GM12878 (cell line): ENCODE measurements at regions not wholly inside any gene's neighbourhood (a gene's known extent, or its start where the extent isn't known, plus 50 kb on each side); places are given as distances from the start of the nearest gene placed in this dataset.

ENCODE experiments used
- ATAC-seq: fragments of 200-7000 bp; cut with Tn5 transposase; 3 replicates; pipeline ENCODE4 v1.9.1; 2020; ENCODE audit warnings: mild to moderate bottlenecking, moderate library complexity
- BruUV-seq: library from RNA; stranded (reverse); fragments of 400-500 nt; replicated peaks from 2 replicates; lab custom pipeline; 2021; lab: Mats Ljungman, UMichigan
- CTCF ChIA-PET: fragments of 300-600 bp; sonication (Branson Sonifier 250); formaldehyde crosslinking; extraction: SDS; loops from one replicate; lab custom pipeline; 2021; ENCODE audit warnings: inconsistent platforms; lab: Yijun Ruan, JAX
- POLR2A ChIA-PET: fragments of 350-600 bp; formaldehyde crosslinking; extraction: SDS; loops from one replicate; lab custom pipeline; 2021; ENCODE audit warnings: inconsistent platforms; lab: Charles Lee
- RAD21 ChIA-PET: fragments of 300-600 bp; sonication (Branson Sonifier 250); formaldehyde crosslinking; loops from one replicate; lab custom pipeline; 2023; ENCODE audit warnings: antibody characterized with exemption; ENCODE audit not compliant: unreplicated experiment; lab: Charles Lee
- SMC1A ChIA-PET: fragments of 300-600 bp; sonication (Branson Sonifier 250); formaldehyde crosslinking; loops from one replicate; lab custom pipeline; 2023; ENCODE audit not compliant: unreplicated experiment, uncharacterized antibody; lab: Charles Lee
- DNase-seq: peaks from one replicate; pipeline ENCODE4 v3.0.0-alpha.2; 2011; ENCODE audit warnings: low read depth, low spot score
- FAIRE-seq: peaks from 3 replicates; lab custom pipeline; 2011; peaks lifted over from hg19 to GRCh38; lab: Jason Lieb, UNC
- H2AFZ ChIP-seq: 2 replicates; pipeline ENCODE4 v1.6.0; 2011; ENCODE audit warnings: low read depth, low read length, control low read depth; ENCODE audit not compliant: control insufficient read depth
- H3K27ac ChIP-seq: 2 replicates; pipeline ENCODE4 v1.5.1; 2011; ENCODE audit warnings: control low read depth; ENCODE audit not compliant: control insufficient read depth, insufficient read depth
- H3K27me3 ChIP-seq, 2 experiments: replicated peaks in 1 of 2; 2 replicates each; pipeline versions ENCODE4 v1.6.0 to v1.6.1; 2011; ENCODE audit warnings: low read length in 1 of 2; ENCODE audit not compliant: control insufficient read depth in 2 of 2, insufficient read depth in 2 of 2
- H3K36me3 ChIP-seq, 2 experiments: 2 replicates each; pipeline ENCODE4 v1.5.1; 2011; ENCODE audit warnings: low read length in 1 of 2; ENCODE audit not compliant: control insufficient read depth in 2 of 2, insufficient read depth in 2 of 2
- H3K4me1 ChIP-seq: 2 replicates; pipeline ENCODE4 v1.6.1; 2011; ENCODE audit warnings: mild to moderate bottlenecking, low read length, moderate library complexity, mixed read lengths; ENCODE audit not compliant: control insufficient read depth, insufficient read depth
- H3K4me2 ChIP-seq: 2 replicates; pipeline ENCODE4 v1.6.0; 2011; ENCODE audit warnings: control low read depth; ENCODE audit not compliant: control insufficient read depth, insufficient read depth
- H3K4me3 ChIP-seq: fragments of 200-600 bp; sonication (generic); 2 replicates; pipeline ENCODE4 v1.5.1; 2016
- H3K79me2 ChIP-seq: 2 replicates; pipeline ENCODE4 v1.6.0; 2011; ENCODE audit warnings: low read length; ENCODE audit not compliant: control insufficient read depth, insufficient read depth
- H3K9ac ChIP-seq: 2 replicates; pipeline ENCODE4 v1.8.0; 2011; ENCODE audit warnings: low read length, control low read depth, mixed read lengths; ENCODE audit not compliant: control insufficient read depth, insufficient read depth
- H3K9me3 ChIP-seq: replicated peaks from 3 replicates; pipeline ENCODE4 v1.5.1; 2011; ENCODE audit warnings: mild to moderate bottlenecking, low read length; ENCODE audit not compliant: control insufficient read depth, insufficient read depth
- H4K20me1 ChIP-seq: 2 replicates; pipeline ENCODE4 v1.6.0; 2011; ENCODE audit not compliant: control insufficient read depth, insufficient read depth
- ASH2L ChIP-seq: fragments of 300-600, 200-600 bp; sonication (generic); IDR thresholded peaks from 2 replicates; pipeline ENCODE4 v1.6.1; 2017; ENCODE audit warnings: low read depth, mild to moderate bottlenecking, borderline replicate concordance
- GABPA ChIP-seq: IDR thresholded peaks from 2 replicates; pipeline ENCODE4 v1.6.1; 2014; ENCODE audit warnings: antibody characterized with exemption, low read depth, mild to moderate bottlenecking, inconsistent platforms
- IKZF1 ChIP-seq: fragments of 450-650 bp; conservative IDR thresholded peaks from 2 replicates; pipeline ENCODE4 v1.6.1; 2017; ENCODE audit warnings: antibody characterized with exemption, mild to moderate bottlenecking
- NBN ChIP-seq: fragments of 450-650 bp; IDR thresholded peaks from 2 replicates; pipeline ENCODE4 v1.6.1; 2016
- NRF1 ChIP-seq: conservative IDR thresholded peaks from 2 replicates; pipeline ENCODE4 v1.6.1; 2011; ENCODE audit warnings: mild to moderate bottlenecking, low read depth, low read length, improper control_type of control experiment
- PML ChIP-seq: IDR thresholded peaks from 2 replicates; pipeline ENCODE4 v1.6.1; 2012; ENCODE audit warnings: low read length, inconsistent platforms
- RUNX3 ChIP-seq: IDR thresholded peaks from 2 replicates; pipeline ENCODE4 v1.6.1; 2012; ENCODE audit warnings: low read length, inconsistent platforms
- SREBF1 ChIP-seq: IDR thresholded peaks from 2 replicates; pipeline ENCODE4 v1.6.1; 2012; ENCODE audit warnings: mild to moderate bottlenecking, low read length
- SUPT20H ChIP-seq: IDR thresholded peaks from 2 replicates; pipeline ENCODE4 v1.6.1; 2011; ENCODE audit warnings: low read depth, mild to moderate bottlenecking, low read length, moderate library complexity, borderline replicate concordance; ENCODE audit not compliant: control insufficient read depth
- YY1 ChIP-seq: IDR thresholded peaks from 2 replicates; pipeline ENCODE4 v1.6.1; 2011; ENCODE audit warnings: low read depth, mild to moderate bottlenecking, low read length
- ZNF384 ChIP-seq: IDR thresholded peaks from 2 replicates; pipeline ENCODE4 v1.6.1; 2012; ENCODE audit warnings: low read depth, mild to moderate bottlenecking, low read length, improper control_type of control experiment, borderline replicate concordance
- WGBS: methylation state at CpG from one replicate; pipeline ENCODE4 v1.1.6; 2016; ENCODE audit warnings: low lambda C conversion rate; ENCODE audit not compliant: insufficient replicate concordance, insufficient coverage; ENCODE audit errors: missing lambda C conversion rate; 5-methylcytosine and 5-hydroxymethylcytosine counted together
- in situ Hi-C: fragments of 300-500 bp; cut with MboI; formaldehyde crosslinking; loops from 9 replicates; pipeline ENCODE4 v1.14.3; 2018; ENCODE audit warnings: mixed read lengths
- intact Hi-C: fragments of 100-400 bp; cut with micrococcal nuclease; formaldehyde crosslinking; loops from one replicate; pipeline ENCODE4 v1.14.2; 2022; ENCODE audit not compliant: unreplicated experiment
- TF ChIP-seq, protein P1 (sequence below): fragments of 450-650 bp; IDR thresholded peaks from 2 replicates; pipeline ENCODE4 v1.6.1; 2014; ENCODE audit warnings: mild to moderate bottlenecking
- TF ChIP-seq, protein P2 (sequence below): IDR thresholded peaks from 2 replicates; pipeline ENCODE4 v1.6.1; 2011; ENCODE audit warnings: mild to moderate bottlenecking, low read depth, low read length, moderate library complexity; ENCODE audit not compliant: insufficient replicate concordance
- TF ChIP-seq, protein P3 (sequence below): IDR thresholded peaks from 2 replicates; pipeline ENCODE4 v1.6.1; 2012; ENCODE audit warnings: improper control_type of control experiment, low read depth, low read length; ENCODE audit not compliant: insufficient replicate concordance
- TF ChIP-seq, protein P4 (sequence below): fragments of 450-650 bp; IDR thresholded peaks from 2 replicates; pipeline ENCODE4 v1.6.1; 2017; ENCODE audit warnings: antibody characterized with exemption, mild to moderate bottlenecking, moderate library complexity

DNA sequence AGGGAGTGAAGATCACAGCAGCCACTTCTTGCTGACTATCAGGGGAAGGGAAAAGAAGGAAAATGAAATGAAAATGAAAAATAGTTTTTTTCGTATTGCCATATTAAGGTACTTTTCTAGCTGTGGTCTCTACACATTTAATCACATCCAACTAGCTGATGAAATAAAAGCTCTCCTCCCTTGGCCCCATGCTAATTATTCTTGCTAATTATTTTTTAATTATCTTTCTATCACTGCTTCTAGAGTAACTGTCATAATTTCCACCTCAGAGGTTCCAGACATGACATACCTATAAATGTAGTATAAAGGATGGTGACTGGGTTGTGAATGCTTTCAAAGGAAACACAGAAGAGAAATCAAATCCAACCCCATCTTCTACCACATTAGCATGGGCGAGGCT is 334.1 kb upstream of the MAN1A1 start:
- no peaks in the 10 kb centered on the region for H3K79me2 ChIP-seq
- ATAC-seq (no peak), FAIRE-seq (no peak), DNase-seq (no peak)
- no peaks in the 10 kb centered on the region for H3K9me3 ChIP-seq
- ChIA-PET CTCF (no interaction called here), RAD21 (no interaction called here), POLR2A (no interaction called here), SMC1A (interaction anchor here (1.2 kb wide), 1 partner anchor 15 kb away, joined by 3 read pairs; no protein-coding TSS in a partner anchor)
- H3K4me2 ChIP-seq: no peak overlapping the region
- no peak overlapping the region for H3K27ac ChIP-seq
- no peaks in the 10 kb centered on the region for H3K27me3 ChIP-seq
- no peaks in the 10 kb centered on the region for H3K36me3 ChIP-seq
- H4K20me1 ChIP-seq: no peaks in the 10 kb centered on the region
- intact Hi-C loops: no loop called here
- no peak overlapping the region for H3K9ac ChIP-seq
- H3K4me1 ChIP-seq: no peaks in the 10 kb centered on the region
- in situ Hi-C loops: no loop called here
- 18% methylated on average over 2 of the region's 2 CpGs for WGBS
- BruUV-seq: no TSS peak
- no peak overlapping the region for H3K4me3 ChIP-seq
- H2AFZ ChIP-seq: no peak overlapping the region
- TF ChIP-seq, protein P1, sequence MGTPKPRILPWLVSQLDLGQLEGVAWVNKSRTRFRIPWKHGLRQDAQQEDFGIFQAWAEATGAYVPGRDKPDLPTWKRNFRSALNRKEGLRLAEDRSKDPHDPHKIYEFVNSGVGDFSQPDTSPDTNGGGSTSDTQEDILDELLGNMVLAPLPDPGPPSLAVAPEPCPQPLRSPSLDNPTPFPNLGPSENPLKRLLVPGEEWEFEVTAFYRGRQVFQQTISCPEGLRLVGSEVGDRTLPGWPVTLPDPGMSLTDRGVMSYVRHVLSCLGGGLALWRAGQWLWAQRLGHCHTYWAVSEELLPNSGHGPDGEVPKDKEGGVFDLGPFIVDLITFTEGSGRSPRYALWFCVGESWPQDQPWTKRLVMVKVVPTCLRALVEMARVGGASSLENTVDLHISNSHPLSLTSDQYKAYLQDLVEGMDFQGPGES: no peak
- no peak for TF ChIP-seq RUNX3
- TF ChIP-seq PML: no peak
- no peak for TF ChIP-seq NRF1
- no peak for TF ChIP-seq GABPA
- TF ChIP-seq SUPT20H: no peak
- no peak for TF ChIP-seq ASH2L
- TF ChIP-seq ZNF384: no peak
- TF ChIP-seq, protein P2, sequence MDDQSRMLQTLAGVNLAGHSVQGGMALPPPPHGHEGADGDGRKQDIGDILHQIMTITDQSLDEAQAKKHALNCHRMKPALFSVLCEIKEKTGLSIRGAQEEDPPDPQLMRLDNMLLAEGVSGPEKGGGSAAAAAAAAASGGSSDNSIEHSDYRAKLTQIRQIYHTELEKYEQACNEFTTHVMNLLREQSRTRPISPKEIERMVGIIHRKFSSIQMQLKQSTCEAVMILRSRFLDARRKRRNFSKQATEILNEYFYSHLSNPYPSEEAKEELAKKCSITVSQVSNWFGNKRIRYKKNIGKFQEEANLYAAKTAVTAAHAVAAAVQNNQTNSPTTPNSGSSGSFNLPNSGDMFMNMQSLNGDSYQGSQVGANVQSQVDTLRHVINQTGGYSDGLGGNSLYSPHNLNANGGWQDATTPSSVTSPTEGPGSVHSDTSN: no peak
- no peak for TF ChIP-seq NBN
- TF ChIP-seq, protein P3, sequence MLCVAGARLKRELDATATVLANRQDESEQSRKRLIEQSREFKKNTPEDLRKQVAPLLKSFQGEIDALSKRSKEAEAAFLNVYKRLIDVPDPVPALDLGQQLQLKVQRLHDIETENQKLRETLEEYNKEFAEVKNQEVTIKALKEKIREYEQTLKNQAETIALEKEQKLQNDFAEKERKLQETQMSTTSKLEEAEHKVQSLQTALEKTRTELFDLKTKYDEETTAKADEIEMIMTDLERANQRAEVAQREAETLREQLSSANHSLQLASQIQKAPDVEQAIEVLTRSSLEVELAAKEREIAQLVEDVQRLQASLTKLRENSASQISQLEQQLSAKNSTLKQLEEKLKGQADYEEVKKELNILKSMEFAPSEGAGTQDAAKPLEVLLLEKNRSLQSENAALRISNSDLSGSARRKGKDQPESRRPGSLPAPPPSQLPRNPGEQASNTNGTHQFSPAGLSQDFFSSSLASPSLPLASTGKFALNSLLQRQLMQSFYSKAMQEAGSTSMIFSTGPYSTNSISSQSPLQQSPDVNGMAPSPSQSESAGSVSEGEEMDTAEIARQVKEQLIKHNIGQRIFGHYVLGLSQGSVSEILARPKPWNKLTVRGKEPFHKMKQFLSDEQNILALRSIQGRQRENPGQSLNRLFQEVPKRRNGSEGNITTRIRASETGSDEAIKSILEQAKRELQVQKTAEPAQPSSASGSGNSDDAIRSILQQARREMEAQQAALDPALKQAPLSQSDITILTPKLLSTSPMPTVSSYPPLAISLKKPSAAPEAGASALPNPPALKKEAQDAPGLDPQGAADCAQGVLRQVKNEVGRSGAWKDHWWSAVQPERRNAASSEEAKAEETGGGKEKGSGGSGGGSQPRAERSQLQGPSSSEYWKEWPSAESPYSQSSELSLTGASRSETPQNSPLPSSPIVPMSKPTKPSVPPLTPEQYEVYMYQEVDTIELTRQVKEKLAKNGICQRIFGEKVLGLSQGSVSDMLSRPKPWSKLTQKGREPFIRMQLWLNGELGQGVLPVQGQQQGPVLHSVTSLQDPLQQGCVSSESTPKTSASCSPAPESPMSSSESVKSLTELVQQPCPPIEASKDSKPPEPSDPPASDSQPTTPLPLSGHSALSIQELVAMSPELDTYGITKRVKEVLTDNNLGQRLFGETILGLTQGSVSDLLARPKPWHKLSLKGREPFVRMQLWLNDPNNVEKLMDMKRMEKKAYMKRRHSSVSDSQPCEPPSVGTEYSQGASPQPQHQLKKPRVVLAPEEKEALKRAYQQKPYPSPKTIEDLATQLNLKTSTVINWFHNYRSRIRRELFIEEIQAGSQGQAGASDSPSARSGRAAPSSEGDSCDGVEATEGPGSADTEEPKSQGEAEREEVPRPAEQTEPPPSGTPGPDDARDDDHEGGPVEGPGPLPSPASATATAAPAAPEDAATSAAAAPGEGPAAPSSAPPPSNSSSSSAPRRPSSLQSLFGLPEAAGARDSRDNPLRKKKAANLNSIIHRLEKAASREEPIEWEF: no peak
- no peak for TF ChIP-seq YY1
- TF ChIP-seq IKZF1: no peak
- TF ChIP-seq, protein P4, sequence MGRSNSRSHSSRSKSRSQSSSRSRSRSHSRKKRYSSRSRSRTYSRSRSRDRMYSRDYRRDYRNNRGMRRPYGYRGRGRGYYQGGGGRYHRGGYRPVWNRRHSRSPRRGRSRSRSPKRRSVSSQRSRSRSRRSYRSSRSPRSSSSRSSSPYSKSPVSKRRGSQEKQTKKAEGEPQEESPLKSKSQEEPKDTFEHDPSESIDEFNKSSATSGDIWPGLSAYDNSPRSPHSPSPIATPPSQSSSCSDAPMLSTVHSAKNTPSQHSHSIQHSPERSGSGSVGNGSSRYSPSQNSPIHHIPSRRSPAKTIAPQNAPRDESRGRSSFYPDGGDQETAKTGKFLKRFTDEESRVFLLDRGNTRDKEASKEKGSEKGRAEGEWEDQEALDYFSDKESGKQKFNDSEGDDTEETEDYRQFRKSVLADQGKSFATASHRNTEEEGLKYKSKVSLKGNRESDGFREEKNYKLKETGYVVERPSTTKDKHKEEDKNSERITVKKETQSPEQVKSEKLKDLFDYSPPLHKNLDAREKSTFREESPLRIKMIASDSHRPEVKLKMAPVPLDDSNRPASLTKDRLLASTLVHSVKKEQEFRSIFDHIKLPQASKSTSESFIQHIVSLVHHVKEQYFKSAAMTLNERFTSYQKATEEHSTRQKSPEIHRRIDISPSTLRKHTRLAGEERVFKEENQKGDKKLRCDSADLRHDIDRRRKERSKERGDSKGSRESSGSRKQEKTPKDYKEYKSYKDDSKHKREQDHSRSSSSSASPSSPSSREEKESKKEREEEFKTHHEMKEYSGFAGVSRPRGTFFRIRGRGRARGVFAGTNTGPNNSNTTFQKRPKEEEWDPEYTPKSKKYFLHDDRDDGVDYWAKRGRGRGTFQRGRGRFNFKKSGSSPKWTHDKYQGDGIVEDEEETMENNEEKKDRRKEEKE: no peak
- TF ChIP-seq SREBF1: no peak
